ENCODE measurements at regions not wholly inside any gene's neighbourhood (a gene's known extent, or its start where the extent isn't known, plus 50 kb on each side); places are given as distances from the start of the nearest gene placed in this dataset.
A peak's percentile ranks its signal among the peaks of the same experiment; 100 is the strongest.

DNA sequence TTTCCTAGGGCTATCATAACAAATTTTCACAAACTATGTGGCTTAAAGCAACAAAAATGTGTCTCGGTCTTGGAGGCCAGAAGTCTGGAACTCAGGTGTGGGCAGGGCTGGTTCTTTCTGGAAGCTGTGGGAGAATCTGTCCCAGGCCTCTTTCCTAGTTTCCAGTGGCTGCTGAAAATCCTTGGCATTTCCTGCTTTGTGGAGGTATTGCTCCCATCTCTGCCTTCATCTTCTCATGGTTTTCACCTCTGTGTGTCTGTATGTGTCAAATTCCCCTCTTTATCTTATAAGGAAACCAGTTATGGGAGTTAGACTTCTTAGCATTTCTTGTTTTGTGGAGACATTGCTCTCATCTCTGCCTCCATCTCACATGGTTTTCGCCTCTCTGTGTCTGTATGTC, 130.4 kb upstream of the PLET1 start:
- TF ChIP-seq, protein P1, sequence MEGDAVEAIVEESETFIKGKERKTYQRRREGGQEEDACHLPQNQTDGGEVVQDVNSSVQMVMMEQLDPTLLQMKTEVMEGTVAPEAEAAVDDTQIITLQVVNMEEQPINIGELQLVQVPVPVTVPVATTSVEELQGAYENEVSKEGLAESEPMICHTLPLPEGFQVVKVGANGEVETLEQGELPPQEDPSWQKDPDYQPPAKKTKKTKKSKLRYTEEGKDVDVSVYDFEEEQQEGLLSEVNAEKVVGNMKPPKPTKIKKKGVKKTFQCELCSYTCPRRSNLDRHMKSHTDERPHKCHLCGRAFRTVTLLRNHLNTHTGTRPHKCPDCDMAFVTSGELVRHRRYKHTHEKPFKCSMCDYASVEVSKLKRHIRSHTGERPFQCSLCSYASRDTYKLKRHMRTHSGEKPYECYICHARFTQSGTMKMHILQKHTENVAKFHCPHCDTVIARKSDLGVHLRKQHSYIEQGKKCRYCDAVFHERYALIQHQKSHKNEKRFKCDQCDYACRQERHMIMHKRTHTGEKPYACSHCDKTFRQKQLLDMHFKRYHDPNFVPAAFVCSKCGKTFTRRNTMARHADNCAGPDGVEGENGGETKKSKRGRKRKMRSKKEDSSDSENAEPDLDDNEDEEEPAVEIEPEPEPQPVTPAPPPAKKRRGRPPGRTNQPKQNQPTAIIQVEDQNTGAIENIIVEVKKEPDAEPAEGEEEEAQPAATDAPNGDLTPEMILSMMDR (IDR thresholded peaks at IDR 0.05; ENCODE audit: unreplicated experiment in 3 of 3) = no peak
- Mint-ChIP-seq H3K9me3 (peaks cover 9% of the 10 kb centered on the region), H3K27me3 (ENCODE audit: low read depth) (peaks cover 7% of the 10 kb centered on the region), H3K36me3 (ENCODE audit: low read depth) (no peaks in the 10 kb centered on the region), H3K27ac (no peak overlapping the region), H3K4me1 (peaks cover 5% of the 10 kb centered on the region), H3K4me3 (no peak overlapping the region)

DNA sequence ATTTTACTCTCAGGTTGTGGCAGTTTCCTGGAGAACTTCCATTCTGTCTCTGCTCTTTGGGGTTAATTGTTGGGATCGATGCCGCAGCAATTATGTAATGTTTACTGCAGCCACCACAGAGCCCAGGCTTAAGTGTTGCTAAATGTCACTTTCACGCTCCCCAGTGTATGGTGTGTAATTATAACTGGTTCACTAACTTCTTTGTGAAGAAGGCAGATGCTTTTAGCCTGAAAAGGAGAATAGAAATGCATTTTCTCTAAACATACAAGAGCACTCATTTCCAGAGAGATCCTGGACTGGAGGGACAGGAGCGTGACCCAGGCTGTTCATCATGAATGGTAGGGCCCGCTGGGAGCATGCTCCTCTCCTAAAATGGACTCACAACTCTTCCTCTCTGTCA, 132.2 kb upstream of the PLET1 start:
- no peaks in the 10 kb centered on the region for H3K36me3 Mint-ChIP-seq (ENCODE audit: low read depth)
- H3K9me3 Mint-ChIP-seq = peaks cover 9% of the 10 kb centered on the region
- H3K27me3 Mint-ChIP-seq (ENCODE audit: low read depth) = peaks cover 7% of the 10 kb centered on the region
- peaks cover 5% of the 10 kb centered on the region for H3K4me1 Mint-ChIP-seq
- TF ChIP-seq, protein P1 (IDR thresholded peaks at IDR 0.05; ENCODE audit: unreplicated experiment in 3 of 3) = no peak
- H3K4me3 Mint-ChIP-seq = no peak overlapping the region
- peak overlapping the region in 1 of 3 experiments; percentile 18 for H3K27ac Mint-ChIP-seq

DNA sequence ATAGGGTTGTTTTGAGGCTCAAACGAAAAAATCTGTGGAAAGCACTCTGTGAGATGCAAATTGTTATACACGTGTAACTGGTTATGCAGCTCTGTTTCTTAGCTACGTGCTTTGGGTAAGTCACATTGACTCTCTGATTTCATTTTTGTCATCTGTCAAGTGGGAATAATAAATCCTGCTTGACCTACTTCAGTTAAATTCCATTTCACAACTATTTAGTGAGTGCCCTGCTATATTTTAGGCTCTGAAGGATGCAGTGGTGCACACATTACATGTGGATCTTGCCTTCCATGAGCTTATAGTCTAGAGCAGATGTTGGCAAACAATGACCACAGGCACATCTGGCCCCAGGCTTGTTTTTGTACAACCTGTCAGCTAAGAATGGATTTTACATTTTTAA, 133.6 kb upstream of the PLET1 start:
- H3K4me1 Mint-ChIP-seq = peaks cover 5% of the 10 kb centered on the region

DNA sequence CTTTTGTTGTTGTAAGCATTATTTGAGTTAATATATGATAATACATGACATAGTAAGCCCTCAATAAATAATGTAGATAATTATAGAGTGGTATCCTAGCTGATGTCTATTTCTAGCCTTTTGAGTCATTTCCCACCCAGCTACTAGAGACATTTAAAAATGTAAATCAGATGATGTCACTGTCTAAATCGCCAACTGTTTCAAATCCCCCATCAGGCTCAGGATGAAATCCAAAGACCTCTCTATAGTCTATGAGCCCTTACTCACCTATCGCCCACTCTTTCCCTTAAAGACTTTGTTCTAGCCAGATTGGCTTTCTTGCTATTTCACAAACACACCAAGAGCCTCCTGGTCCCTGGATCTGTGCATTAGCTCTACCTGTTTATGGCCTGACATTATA, 135.4 kb upstream of the PLET1 start:
- H3K27ac Mint-ChIP-seq = no peak overlapping the region
- TF ChIP-seq, protein P1 (IDR thresholded peaks at IDR 0.05; ENCODE audit: unreplicated experiment in 3 of 3) = no peak
- no peaks in the 10 kb centered on the region for H3K9me3 Mint-ChIP-seq
- H3K4me3 Mint-ChIP-seq = no peak overlapping the region
- peaks cover 7% of the 10 kb centered on the region for H3K27me3 Mint-ChIP-seq (ENCODE audit: low read depth)
- H3K36me3 Mint-ChIP-seq (ENCODE audit: low read depth) = no peaks in the 10 kb centered on the region
- H3K4me1 Mint-ChIP-seq = peaks cover 5% of the 10 kb centered on the region

More for the DNA sequence above, 133.6 kb upstream of the PLET1 start:
- Mint-ChIP-seq H3K4me3 (no peak overlapping the region), H3K27me3 (ENCODE audit: low read depth) (peaks cover 7% of the 10 kb centered on the region), H3K27ac (no peak overlapping the region), H3K9me3 (no peaks in the 10 kb centered on the region), H3K36me3 (ENCODE audit: low read depth) (no peaks in the 10 kb centered on the region)
- TF ChIP-seq, protein P1 (IDR thresholded peaks at IDR 0.05; ENCODE audit: unreplicated experiment in 3 of 3) = no peak

DNA sequence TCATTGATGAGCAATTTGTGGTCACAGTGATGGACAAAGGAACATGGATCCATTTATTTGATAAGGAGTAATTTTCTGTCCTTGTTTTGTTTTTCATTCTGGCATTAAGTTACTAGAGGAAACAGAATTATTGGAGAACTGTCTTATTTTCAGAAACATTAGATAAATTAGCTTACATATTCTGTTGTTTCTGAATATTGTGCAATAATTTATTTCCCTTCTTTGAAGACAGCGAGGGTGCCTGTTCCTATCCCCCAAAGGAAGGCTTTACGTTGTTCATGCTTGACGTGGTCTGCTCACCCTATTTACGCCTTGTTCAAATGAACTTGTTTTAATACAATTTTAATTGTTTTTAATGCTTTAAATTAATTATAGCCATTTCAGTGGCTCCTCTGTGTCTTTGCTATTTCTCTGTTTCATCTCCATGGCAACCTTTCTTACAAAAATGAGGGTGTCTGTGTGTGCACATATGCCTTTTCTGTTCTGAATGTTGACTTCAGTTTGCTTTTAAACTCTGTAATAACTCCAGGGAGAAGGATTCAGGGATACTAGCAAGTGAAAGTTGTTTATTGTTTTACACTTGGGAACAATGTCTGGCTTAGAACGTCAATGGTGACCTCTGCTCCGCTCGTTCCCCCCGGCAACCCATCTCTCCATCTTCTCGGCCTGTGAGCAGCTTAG, 138.3 kb upstream of the PLET1 start:
- H3K36me3 Mint-ChIP-seq (ENCODE audit: low read depth) = no peaks in the 10 kb centered on the region
- no peak overlapping the region for H3K4me3 Mint-ChIP-seq
- peaks cover 7% of the 10 kb centered on the region for H3K27me3 Mint-ChIP-seq (ENCODE audit: low read depth)
- H3K27ac Mint-ChIP-seq = no peak overlapping the region
- H3K9me3 Mint-ChIP-seq = no peaks in the 10 kb centered on the region
- H3K4me1 Mint-ChIP-seq = no peaks in the 10 kb centered on the region
- TF ChIP-seq, protein P1 (IDR thresholded peaks at IDR 0.05; ENCODE audit: unreplicated experiment in 3 of 3) = no peak

DNA sequence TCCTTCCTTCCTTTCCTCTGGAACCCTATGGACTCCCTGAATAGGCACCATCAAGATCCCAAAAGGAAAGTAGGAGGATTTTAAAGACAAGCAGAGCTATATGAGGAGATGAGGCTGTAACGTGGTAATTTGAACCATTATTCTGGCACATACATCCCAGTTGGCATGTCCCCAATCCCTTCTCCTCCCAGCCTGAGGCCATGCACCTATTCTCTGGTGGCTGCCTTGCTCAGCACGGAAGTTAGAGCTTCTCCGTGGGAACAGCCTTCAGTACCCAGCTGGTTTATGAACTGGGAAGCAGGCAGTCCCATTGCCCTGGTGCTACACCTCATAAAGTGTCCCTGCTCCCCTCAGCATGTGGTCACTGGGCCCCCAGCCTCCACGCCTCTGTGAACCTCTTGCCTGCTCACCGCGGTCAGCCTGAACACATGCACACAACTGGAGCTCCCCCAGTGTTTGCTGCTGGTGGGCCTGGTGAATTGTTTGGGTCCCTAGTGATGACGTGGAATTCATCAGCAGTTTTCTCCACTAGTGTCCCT, 139.9 kb upstream of the PLET1 start:
- H3K4me3 Mint-ChIP-seq = no peak overlapping the region
- H3K9me3 Mint-ChIP-seq = no peaks in the 10 kb centered on the region
- TF ChIP-seq, protein P1 (IDR thresholded peaks at IDR 0.05; ENCODE audit: unreplicated experiment in 3 of 3) = no peak
- no peaks in the 10 kb centered on the region for H3K36me3 Mint-ChIP-seq (ENCODE audit: low read depth)
- H3K27ac Mint-ChIP-seq = no peak overlapping the region
- no peaks in the 10 kb centered on the region for H3K4me1 Mint-ChIP-seq
- no peaks in the 10 kb centered on the region for H3K27me3 Mint-ChIP-seq (ENCODE audit: low read depth)
